HG02798 (cell line): ENCODE measurements at regions not wholly inside any gene's neighbourhood (a gene's known extent, or its start where the extent isn't known, plus 50 kb on each side); places are given as distances from the start of the nearest gene placed in this dataset.
"Not testable (repeated sequence)": the region's sequence is repeated elsewhere in the genome, so short reads cannot be mapped to it uniquely, and the experiment has no call there.

ENCODE experiments used
- ATAC-seq: cut with Tn5 transposase; IDR thresholded peaks from one replicate; pipeline ENCODE4 v1.9.1; 2021; ENCODE audit warnings: mild to moderate bottlenecking; ENCODE audit not compliant: unreplicated experiment, poor library complexity

DNA sequence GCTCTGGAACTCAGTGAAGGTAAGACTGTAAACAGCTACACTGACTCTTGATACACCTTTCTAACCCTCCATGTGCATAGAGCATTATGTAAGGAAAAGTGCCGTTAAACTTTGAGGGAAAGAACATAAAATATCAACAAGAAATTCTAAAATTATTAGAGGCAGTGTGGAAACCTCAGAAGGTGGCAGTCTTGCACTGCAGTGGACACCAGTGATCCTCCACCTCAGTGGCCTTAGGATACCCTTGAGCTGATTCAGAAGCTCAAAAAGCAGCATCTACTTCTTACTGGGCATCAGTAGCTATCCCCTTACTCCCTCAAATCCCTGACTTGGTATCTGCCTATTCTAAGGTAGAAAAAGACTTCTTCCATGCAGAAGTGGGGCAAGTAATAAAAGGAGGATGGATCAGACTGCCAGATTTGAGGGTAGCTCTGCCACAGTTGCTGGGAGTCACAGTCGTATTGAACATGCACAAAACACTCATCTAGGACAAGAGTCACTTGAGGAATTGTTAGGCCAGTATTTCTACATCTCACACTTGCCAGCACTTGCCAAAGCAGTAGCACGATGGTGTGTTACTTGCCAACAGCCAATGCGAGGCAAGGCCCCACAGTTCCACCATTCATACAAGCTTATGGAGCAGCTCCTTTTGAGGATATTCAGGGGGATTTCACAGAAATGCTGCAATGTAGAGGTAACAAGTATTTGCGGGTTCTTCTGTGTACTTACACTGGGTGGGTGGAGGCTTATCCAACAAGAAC is 529.4 kb upstream of the TSPY4 start:
- no peak for ATAC-seq

DNA sequence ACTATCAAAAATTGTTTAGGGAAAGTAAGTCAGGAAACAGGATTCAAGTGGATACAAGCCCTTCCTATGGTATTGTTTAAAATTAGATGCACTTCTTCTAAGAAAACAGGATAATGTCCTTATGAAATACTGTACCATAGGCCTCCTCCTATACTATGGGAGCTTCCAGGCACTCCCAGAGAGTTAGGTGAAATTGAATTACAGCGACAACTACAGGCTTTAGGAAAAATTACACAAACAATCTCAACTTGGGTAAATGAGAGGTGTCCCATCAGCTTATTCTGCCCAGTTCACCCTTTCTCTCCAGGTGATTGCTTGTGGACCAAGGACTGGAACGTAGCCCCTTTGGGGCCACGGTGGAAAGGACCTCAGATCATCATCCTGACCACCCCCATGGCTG is 528.7 kb upstream of the TSPY4 start:
- no peak for ATAC-seq

DNA sequence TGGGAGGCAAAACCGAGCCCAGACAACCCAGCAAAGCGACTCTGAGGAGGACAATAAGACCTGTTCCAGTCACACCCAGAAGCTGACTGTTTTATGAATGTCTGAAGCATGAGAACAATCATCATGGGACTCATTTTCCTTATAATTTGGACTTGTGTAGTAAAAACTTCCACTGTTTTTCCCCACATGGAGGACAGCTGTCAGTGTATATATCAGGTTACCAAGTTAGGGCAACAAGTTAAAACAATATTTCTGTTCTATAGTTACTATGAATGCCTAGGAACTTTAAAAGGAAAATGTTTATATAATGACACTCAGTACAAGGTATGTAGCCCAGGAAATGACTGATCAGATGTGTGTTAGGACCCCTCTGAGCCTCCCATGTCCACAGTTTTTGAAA is 528.2 kb upstream of the TSPY4 start:
- no peak for ATAC-seq

DNA sequence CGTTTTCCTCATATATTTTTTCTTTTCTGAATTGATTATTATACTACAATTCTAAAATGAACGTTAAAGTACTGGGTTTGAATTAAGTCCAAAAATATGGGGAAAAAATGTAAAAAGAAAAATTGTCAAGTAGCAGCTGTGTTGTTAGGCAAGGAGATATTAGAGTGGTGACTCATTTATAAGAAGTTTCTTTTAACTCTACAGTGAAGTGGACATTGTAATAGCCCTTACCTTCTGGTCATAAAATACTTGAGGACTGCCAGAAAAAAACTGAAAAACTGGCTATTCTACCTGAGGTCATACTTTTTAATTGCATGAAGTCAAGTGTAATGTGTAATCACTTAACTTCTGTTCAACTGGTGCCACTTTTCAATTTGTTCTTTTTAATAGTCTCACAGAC is 523.1 kb upstream of the TSPY4 start:
- ATAC-seq, result no peak

DNA sequence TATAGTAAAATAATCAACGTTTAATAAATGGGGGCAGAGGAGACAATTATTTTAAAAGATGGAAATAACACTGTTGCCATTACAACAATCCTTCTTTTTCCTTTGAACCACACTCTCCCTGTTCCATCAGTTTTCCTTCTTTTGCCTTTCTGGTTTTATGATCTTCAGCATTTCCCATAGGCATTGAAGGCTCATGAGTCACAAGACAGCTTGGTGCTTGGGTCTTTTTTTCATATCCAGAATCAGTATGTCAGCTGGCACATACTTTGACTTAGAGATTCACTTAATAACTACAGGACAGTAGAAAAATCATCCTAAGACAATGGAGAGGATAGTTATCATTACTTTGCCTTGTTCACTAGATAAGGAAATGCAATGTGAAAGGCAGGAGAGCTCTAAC is 521.6 kb upstream of the TSPY4 start:
- ATAC-seq, result no peak

DNA sequence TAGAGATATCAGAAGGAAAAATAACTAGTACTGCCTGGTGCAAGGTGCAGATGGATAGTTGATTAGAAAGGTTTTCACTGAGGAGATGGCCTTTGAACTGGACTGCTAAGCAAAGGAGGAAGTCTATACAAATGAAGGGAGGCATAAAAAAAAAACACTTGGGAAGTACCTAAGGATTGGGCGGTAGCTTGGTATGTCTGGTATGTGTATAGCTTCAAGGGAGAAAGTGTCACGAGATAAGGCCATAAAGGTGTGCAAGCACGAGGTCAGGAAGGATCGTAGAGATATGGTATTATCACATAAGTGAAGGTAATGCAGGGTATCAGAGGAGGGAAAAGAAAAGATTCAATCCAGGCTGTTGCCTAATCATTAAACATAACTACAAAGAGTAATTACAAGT is 517.2 kb upstream of the TSPY4 start:
- ATAC-seq, result no peak

GRCh38 chrY:8821106-8821505 is 516.2 kb upstream of the TSPY4 start:
- ATAC-seq, result no peak

- no peak for ATAC-seq
Measured at GRCh38 chrY:8852278-8852677, 485.0 kb upstream of the TSPY4 start.

DNA sequence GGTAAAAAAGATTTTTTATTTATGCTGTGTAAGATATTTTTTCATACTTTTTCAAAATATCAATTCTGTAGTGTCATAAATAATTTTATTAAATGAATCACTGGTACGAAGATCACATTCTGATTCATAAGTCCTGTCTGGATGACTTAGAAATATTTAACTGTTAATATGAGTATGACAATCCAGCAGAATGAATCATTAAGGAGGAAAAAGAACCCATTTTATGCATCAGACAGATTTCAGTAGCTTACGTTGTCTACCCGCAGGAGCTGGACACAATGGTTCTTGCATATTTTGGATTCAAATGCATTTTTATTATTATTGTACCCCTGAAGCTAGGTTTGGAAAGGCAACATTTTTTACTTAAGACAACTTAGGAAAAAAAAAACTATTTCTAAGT is 448.9 kb upstream of the TSPY4 start:
- no peak for ATAC-seq

GRCh38 chrY:8897876-8898275 is 439.4 kb upstream of the TSPY4 start:
- ATAC-seq, result no peak

DNA sequence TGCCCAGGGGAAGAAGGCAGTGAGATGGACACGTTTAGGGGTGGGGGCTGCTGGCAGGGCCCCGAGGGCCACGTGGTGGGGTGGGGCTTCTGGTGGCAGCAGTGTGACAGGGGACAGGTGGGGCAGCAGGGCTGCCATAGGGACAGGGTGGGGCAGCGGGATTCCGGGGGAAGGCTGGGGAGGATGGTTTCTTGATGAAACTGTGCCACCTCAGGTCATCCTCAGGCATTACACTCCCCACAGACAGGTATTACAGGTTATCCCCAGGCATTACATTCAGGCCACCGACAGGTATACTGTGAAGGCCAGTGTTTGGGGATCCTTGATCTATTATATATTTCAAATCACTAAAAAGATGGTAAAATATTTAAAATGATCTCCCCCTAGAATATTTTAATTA is 432.1 kb upstream of the TSPY4 start:
- ATAC-seq, result no peak

- ATAC-seq, result not testable (repeated sequence)
Measured at GRCh38 chrY:8922576-8922975, 414.7 kb upstream of the TSPY4 start.
